KMS-11 (cell line): ENCODE measurements at regions not wholly inside any gene's neighbourhood (a gene's known extent, or its start where the extent isn't known, plus 50 kb on each side); places are given as distances from the start of the nearest gene placed in this dataset.

Source experiments
- H2AFZ ChIP-seq: fragments of 200-600 bp; sonication (generic); 2 replicates; pipeline ENCODE4 v1.6.1; 2016; ENCODE audit warnings: antibody characterized with exemption, mixed run types, low read depth
- H3K27ac ChIP-seq: fragments of 200-600 bp; sonication (generic); 2 replicates; pipeline ENCODE4 v1.6.1; 2016; ENCODE audit warnings: mild to moderate bottlenecking, mixed run types
- H3K27me3 ChIP-seq: fragments of 200-600 bp; sonication (generic); 2 replicates; pipeline ENCODE4 v1.6.1; 2017; ENCODE audit warnings: mild to moderate bottlenecking, low read depth, mixed run types, moderate library complexity; ENCODE audit not compliant: insufficient read depth
- H3K36me3 ChIP-seq: fragments of 200-600 bp; sonication (generic); 2 replicates; pipeline ENCODE4 v1.6.1; 2017; ENCODE audit warnings: mild to moderate bottlenecking, mixed run types; ENCODE audit not compliant: insufficient read depth
- H3K4me1 ChIP-seq: fragments of 200-600 bp; sonication (generic); 2 replicates; pipeline ENCODE4 v1.6.1; 2016; ENCODE audit warnings: mild to moderate bottlenecking, low read depth, mixed run types; ENCODE audit not compliant: poor library complexity, severe bottlenecking
- H3K4me2 ChIP-seq: fragments of 200-600 bp; sonication (generic); 2 replicates; pipeline ENCODE4 v1.7.0; 2016; ENCODE audit warnings: mild to moderate bottlenecking, mixed run types
- H3K4me3 ChIP-seq: fragments of 200-600 bp; sonication (generic); IDR thresholded peaks from 2 replicates; pipeline ENCODE4 v1.6.1; 2017; ENCODE audit warnings: low read depth, low read length, mixed read lengths; ENCODE audit not compliant: insufficient read depth
- H3K79me2 ChIP-seq: fragments of 200-600 bp; sonication (generic); 2 replicates; pipeline ENCODE4 v1.6.1; 2016; ENCODE audit warnings: low read depth, mixed run types; ENCODE audit not compliant: insufficient read depth
- H3K9ac ChIP-seq: fragments of 200-600 bp; sonication (generic); 2 replicates; pipeline ENCODE4 v1.6.1; 2016; ENCODE audit warnings: mild to moderate bottlenecking, mixed run types
- H4K20me1 ChIP-seq: fragments of 200-600 bp; sonication (generic); 2 replicates; pipeline ENCODE4 v1.6.1; 2016; ENCODE audit warnings: mild to moderate bottlenecking, mixed run types; ENCODE audit not compliant: insufficient read depth
- TF ChIP-seq, protein P1 (sequence below): fragments of 200-600 bp; sonication (generic); conservative IDR thresholded peaks from 2 replicates; pipeline ENCODE4 v1.6.1; 2017; ENCODE audit warnings: low read depth, mild to moderate bottlenecking, antibody characterized with exemption, low read length, moderate library complexity, mixed read lengths

DNA sequence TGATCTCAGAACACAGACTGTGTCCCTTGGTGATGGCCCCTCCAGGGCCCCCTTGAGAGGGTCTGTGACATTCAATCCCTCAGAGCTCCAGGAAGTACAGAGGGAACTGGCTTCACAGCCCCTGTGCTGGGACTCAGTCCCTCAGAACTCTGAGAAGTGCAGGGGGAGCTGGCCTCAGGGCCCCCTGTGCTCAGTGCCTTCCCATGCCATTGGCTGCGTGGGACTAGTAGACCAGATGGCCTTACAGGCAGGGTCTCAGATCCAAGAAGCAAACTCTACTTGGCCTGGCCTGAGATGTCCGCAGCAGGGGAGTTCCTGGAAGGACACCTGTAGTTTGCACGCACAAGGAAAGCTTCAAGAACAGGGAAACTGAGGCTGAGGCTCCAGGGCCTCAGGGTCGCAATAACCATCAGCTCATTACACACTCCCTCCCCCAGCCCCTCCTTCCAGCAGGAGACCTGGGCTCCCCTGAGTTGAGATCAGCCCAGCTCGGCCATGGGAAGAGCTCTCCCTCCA, 138.4 kb downstream of the BRD1 start:
- H3K36me3 ChIP-seq = no peaks in the 10 kb centered on the region
- H3K4me3 ChIP-seq = no peak overlapping the region
- H3K4me2 ChIP-seq = no peak overlapping the region
- H3K27ac ChIP-seq = no peak overlapping the region
- no peaks in the 10 kb centered on the region; the same call in 1 of the 2 replicates for H3K27me3 ChIP-seq
- H3K79me2 ChIP-seq = no peaks in the 10 kb centered on the region
- TF ChIP-seq, protein P1, sequence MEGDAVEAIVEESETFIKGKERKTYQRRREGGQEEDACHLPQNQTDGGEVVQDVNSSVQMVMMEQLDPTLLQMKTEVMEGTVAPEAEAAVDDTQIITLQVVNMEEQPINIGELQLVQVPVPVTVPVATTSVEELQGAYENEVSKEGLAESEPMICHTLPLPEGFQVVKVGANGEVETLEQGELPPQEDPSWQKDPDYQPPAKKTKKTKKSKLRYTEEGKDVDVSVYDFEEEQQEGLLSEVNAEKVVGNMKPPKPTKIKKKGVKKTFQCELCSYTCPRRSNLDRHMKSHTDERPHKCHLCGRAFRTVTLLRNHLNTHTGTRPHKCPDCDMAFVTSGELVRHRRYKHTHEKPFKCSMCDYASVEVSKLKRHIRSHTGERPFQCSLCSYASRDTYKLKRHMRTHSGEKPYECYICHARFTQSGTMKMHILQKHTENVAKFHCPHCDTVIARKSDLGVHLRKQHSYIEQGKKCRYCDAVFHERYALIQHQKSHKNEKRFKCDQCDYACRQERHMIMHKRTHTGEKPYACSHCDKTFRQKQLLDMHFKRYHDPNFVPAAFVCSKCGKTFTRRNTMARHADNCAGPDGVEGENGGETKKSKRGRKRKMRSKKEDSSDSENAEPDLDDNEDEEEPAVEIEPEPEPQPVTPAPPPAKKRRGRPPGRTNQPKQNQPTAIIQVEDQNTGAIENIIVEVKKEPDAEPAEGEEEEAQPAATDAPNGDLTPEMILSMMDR = no peak
- no peaks in the 10 kb centered on the region for H3K4me1 ChIP-seq
- no peaks in the 10 kb centered on the region for H4K20me1 ChIP-seq
- H3K9ac ChIP-seq = no peak overlapping the region
- H2AFZ ChIP-seq = no peak overlapping the region

DNA sequence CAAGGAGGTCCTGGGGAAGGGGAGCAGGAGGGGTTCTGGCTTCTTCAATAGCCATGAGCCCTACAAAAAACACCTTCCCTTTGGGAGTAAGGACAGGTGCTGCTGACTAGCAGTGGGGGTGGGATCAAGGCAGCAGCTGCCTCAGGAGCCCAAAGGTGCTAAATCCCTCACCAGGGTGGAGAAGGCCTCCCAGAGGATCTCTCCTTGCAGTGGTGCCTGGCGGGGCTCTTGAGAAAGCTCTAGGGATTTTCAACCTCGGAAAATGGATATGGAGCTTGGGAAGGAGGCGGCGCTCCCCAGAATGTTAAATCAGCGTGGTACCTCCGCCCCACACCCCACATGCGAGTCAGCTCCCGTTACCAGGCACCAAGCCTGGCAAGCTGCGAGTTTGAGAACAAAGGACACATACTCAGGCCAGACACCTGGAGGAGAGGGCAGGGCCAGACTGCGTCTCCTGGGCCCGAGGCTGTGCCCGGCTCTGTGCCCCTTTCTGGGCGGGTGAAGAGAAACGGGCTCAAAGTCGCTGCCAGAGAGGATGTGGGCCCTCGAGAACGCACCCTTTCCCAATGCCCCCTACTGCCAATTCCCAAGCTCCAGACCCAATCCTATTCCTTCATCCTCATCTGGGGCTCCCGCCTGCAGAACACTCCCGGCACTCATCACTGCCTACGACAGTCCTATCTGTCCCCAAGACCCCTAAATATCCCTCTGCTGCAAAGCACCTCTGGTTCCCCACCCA, 139.0 kb downstream of the BRD1 start:
- no peaks in the 10 kb centered on the region for H3K4me1 ChIP-seq
- no peaks in the 10 kb centered on the region for H3K79me2 ChIP-seq
- TF ChIP-seq, protein P1 = no peak
- H3K4me2 ChIP-seq = no peak overlapping the region
- H3K4me3 ChIP-seq = no peak overlapping the region
- H2AFZ ChIP-seq = no peak overlapping the region
- H3K9ac ChIP-seq = no peak overlapping the region
- H3K27ac ChIP-seq = no peak overlapping the region
- H3K27me3 ChIP-seq = no peaks in the 10 kb centered on the region; the same call in 1 of the 2 replicates
- H4K20me1 ChIP-seq = no peaks in the 10 kb centered on the region
- no peaks in the 10 kb centered on the region for H3K36me3 ChIP-seq

DNA sequence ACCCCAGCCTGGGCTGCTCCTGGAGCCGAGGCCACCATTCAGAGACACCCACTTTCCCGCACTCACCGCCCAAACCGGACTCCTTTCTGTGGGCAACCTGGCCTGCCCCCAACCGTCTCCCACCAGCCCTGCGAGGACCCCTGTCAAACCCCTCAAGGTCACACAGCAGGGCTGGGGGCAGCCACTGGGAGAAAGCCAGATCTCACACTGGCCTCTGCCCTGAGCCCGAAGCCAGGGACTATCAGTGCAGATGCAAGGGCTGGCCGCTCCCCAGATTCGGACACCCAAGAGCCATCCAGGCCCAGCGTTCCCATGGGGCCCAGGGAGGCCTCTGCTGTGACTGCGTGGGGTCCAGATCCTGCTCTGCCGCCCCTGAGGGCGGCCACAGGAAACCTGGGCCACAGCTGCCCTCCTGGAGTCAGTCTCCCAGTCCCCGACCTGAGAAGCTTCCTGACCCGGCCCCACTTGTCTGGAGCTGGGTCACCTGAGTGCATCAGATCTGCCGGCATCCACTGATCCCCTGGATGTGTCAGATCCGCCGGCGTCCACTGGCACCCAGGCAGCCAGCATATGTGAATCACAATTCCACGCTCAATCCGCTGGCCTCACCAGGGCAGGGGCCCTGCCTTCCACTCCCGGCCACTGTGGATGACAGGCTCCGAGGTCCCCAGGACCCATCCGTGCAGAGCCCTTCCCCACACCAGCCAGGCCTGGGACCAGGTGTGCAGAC, 139.7 kb downstream of the BRD1 start:
- H3K36me3 ChIP-seq = no peaks in the 10 kb centered on the region
- no peaks in the 10 kb centered on the region for H3K4me1 ChIP-seq
- no peaks in the 10 kb centered on the region; the same call in 1 of the 2 replicates for H3K27me3 ChIP-seq
- H3K9ac ChIP-seq = no peak overlapping the region
- no peak overlapping the region for H3K27ac ChIP-seq
- TF ChIP-seq, protein P1 = no peak
- no peak overlapping the region for H3K4me3 ChIP-seq
- H3K79me2 ChIP-seq = no peaks in the 10 kb centered on the region
- H3K4me2 ChIP-seq = no peak overlapping the region
- H4K20me1 ChIP-seq = no peaks in the 10 kb centered on the region
- no peak overlapping the region for H2AFZ ChIP-seq

DNA sequence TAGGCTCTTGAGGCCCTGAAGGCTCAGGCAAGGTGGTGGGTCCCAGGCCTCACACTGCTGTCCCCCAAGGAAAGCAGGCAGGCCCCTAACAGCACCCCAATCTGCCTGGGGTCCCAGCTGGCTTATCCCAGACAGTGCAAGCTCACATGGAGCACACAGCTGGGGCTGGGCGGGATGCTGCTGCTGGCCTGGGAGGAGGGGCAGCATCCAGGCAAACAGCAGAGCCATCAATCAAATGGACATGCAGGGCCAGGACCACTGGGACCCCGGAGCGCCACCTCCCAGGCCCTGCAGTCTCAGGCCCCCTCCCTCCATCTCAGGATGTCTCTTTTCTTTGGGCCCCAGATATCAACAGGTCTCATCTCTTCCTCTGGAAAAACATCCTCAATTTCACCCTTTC, 140.3 kb downstream of the BRD1 start:
- H3K27ac ChIP-seq = no peak overlapping the region
- no peak overlapping the region for H3K4me2 ChIP-seq
- TF ChIP-seq, protein P1 = no peak
- H3K36me3 ChIP-seq = no peaks in the 10 kb centered on the region
- no peaks in the 10 kb centered on the region for H4K20me1 ChIP-seq
- no peak overlapping the region for H3K9ac ChIP-seq
- H3K4me3 ChIP-seq = no peak overlapping the region
- no peak overlapping the region for H2AFZ ChIP-seq
- H3K27me3 ChIP-seq = no peaks in the 10 kb centered on the region; the same call in 1 of the 2 replicates
- no peaks in the 10 kb centered on the region for H3K79me2 ChIP-seq
- H3K4me1 ChIP-seq = no peaks in the 10 kb centered on the region
